ENCODE measurements at regions not wholly inside any gene's neighbourhood (a gene's known extent, or its start where the extent isn't known, plus 50 kb on each side); places are given as distances from the start of the nearest gene placed in this dataset.

DNA sequence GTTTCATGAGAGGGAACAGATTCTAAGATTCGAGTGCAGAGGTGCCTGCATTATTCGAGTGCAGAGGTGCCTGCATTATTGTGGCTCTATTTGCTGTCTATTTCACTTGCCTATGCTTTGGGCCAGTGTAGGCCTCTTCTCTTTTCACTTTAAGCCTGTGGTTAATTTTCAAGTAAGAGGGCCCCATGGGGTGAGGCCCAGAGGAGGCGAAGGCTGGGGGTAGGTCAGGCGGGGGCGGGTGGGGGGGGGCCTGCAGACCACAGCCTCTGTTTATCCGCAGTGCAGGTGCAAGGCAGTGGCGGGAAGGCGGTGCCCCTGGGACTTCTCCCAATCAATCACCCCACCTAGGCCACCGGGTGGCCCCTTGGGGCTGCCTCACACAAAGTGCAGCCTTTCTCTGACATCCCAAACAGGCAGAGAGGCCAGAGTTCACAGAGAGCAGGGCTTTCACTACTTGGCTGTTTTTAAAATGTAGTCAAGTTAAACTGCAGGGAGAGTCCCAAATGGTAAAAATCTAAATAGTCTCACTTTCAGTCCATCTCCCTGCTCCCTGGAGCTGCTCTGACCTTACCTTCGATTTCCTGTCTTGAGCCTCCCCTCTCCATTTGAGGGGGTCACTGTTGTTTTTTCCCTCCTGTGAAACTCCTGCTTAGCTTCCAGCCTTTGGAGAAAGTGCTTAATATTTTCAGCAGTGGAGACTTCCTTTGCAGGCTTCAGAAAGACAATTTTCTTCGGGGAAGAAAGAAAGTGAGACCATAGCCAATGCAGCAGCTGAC lies 249.0 kb downstream of the DLEU7 start:
- H3K4me3 ChIP-seq (ENCODE audit: low read depth in 1 of 2, low read length in 2 of 2) = no peak overlapping the region
- no peaks in the 10 kb centered on the region for H3K36me3 ChIP-seq (ENCODE audit: control insufficient read depth in 1 of 2, insufficient read depth in 2 of 2, low read length in 2 of 2)
- no peaks in the 10 kb centered on the region for H3K27me3 ChIP-seq (ENCODE audit: low read depth, low read length)
- no peak overlapping the region for H3K27ac ChIP-seq (ENCODE audit: low read length)
- H3K9me3 ChIP-seq (ENCODE audit: control insufficient read depth in 1 of 2, low read length in 2 of 2) = no peaks in the 10 kb centered on the region
- H3K4me1 ChIP-seq (ENCODE audit: control insufficient read depth in 1 of 2, insufficient read depth in 2 of 2, low read length in 2 of 2) = no peaks in the 10 kb centered on the region

DNA sequence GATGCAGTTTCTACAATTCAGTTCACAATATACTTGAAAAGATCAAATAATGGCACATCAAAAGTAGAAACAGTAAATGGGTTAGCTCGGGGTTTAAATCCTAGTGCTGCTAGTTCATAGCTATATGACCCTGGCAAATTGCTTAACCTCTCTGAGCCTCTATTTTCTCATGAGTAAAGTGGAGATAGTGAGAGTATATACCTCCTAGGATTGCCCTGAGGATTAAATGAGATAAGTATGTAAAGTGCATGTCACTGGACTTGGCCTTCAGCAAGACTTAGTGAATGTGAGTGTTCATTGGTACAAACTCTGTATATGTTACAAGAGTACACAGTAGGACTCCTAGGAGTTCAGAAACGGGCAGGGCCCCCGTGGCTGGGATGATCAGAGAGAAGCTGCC lies 248.3 kb downstream of the DLEU7 start:
- no peaks in the 10 kb centered on the region for H3K9me3 ChIP-seq (ENCODE audit: control insufficient read depth in 1 of 2, low read length in 2 of 2)
- H3K27me3 ChIP-seq (ENCODE audit: low read depth, low read length) = no peaks in the 10 kb centered on the region
- H3K4me1 ChIP-seq (ENCODE audit: control insufficient read depth in 1 of 2, insufficient read depth in 2 of 2, low read length in 2 of 2) = no peaks in the 10 kb centered on the region
- no peaks in the 10 kb centered on the region for H3K36me3 ChIP-seq (ENCODE audit: control insufficient read depth in 1 of 2, insufficient read depth in 2 of 2, low read length in 2 of 2)
- no peak overlapping the region for H3K27ac ChIP-seq (ENCODE audit: low read length)
- no peak overlapping the region for H3K4me3 ChIP-seq (ENCODE audit: low read depth in 1 of 2, low read length in 2 of 2)

- no peaks in the 10 kb centered on the region for H3K36me3 ChIP-seq (ENCODE audit: control insufficient read depth in 1 of 2, insufficient read depth in 2 of 2, low read length in 2 of 2)
- no peaks in the 10 kb centered on the region for H3K27me3 ChIP-seq (ENCODE audit: low read depth, low read length)
- no peaks in the 10 kb centered on the region for H3K9me3 ChIP-seq (ENCODE audit: control insufficient read depth in 1 of 2, low read length in 2 of 2)
- H3K4me3 ChIP-seq (ENCODE audit: low read depth in 1 of 2, low read length in 2 of 2) = no peak overlapping the region
- H3K27ac ChIP-seq (ENCODE audit: low read length) = no peak overlapping the region
- H3K4me1 ChIP-seq (ENCODE audit: control insufficient read depth in 1 of 2, insufficient read depth in 2 of 2, low read length in 2 of 2) = no peaks in the 10 kb centered on the region
Measured at GRCh38 chr13:50596156-50596555, 247.3 kb downstream of the DLEU7 start.

- H3K27me3 ChIP-seq (ENCODE audit: low read depth, low read length) = no peaks in the 10 kb centered on the region
- H3K36me3 ChIP-seq (ENCODE audit: control insufficient read depth in 1 of 2, insufficient read depth in 2 of 2, low read length in 2 of 2) = no peaks in the 10 kb centered on the region
- H3K27ac ChIP-seq (ENCODE audit: low read length) = no peak overlapping the region
- H3K4me3 ChIP-seq (ENCODE audit: low read depth in 1 of 2, low read length in 2 of 2) = no peak overlapping the region
- no peaks in the 10 kb centered on the region for H3K4me1 ChIP-seq (ENCODE audit: control insufficient read depth in 1 of 2, insufficient read depth in 2 of 2, low read length in 2 of 2)
- no peaks in the 10 kb centered on the region for H3K9me3 ChIP-seq (ENCODE audit: control insufficient read depth in 1 of 2, low read length in 2 of 2)
Measured at GRCh38 chr13:50596776-50597203, 246.7 kb downstream of the DLEU7 start.

GRCh38 chr13:50598338-50598737 lies 245.2 kb downstream of the DLEU7 start:
- no peaks in the 10 kb centered on the region for H3K9me3 ChIP-seq (ENCODE audit: control insufficient read depth in 1 of 2, low read length in 2 of 2)
- H3K27me3 ChIP-seq (ENCODE audit: low read depth, low read length) = no peaks in the 10 kb centered on the region
- H3K36me3 ChIP-seq (ENCODE audit: control insufficient read depth in 1 of 2, insufficient read depth in 2 of 2, low read length in 2 of 2) = no peaks in the 10 kb centered on the region
- H3K27ac ChIP-seq (ENCODE audit: low read length) = no peak overlapping the region
- no peaks in the 10 kb centered on the region for H3K4me1 ChIP-seq (ENCODE audit: control insufficient read depth in 1 of 2, insufficient read depth in 2 of 2, low read length in 2 of 2)
- no peak overlapping the region for H3K4me3 ChIP-seq (ENCODE audit: low read depth in 1 of 2, low read length in 2 of 2)

DNA sequence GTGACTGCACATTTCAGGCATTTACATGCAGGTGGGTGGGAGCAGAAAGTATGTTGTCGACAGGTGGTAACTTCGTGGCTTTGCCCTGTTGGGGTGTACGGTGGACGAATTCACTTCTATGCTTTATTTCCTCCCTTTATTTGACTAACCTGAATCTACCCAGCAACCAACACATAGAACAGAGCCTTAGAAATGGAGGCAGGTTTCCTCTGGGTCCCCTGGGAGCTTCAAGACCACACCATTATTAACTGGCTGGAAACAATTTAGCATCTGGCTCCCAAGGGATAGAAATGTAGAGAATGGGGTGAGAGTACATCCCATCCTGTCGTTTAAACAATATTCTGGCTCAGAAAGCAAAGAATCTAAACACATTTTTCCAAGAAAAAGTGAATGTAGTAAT lies 244.4 kb downstream of the DLEU7 start:
- Histone ChIP-seq H3K27ac (ENCODE audit: low read length) (no peak overlapping the region), H3K4me3 (ENCODE audit: low read depth in 1 of 2, low read length in 2 of 2) (no peak overlapping the region), H3K9me3 (ENCODE audit: control insufficient read depth in 1 of 2, low read length in 2 of 2) (no peaks in the 10 kb centered on the region), H3K36me3 (ENCODE audit: control insufficient read depth in 1 of 2, insufficient read depth in 2 of 2, low read length in 2 of 2) (no peaks in the 10 kb centered on the region), H3K4me1 (ENCODE audit: control insufficient read depth in 1 of 2, insufficient read depth in 2 of 2, low read length in 2 of 2) (no peaks in the 10 kb centered on the region), H3K27me3 (ENCODE audit: low read depth, low read length) (no peaks in the 10 kb centered on the region)

DNA sequence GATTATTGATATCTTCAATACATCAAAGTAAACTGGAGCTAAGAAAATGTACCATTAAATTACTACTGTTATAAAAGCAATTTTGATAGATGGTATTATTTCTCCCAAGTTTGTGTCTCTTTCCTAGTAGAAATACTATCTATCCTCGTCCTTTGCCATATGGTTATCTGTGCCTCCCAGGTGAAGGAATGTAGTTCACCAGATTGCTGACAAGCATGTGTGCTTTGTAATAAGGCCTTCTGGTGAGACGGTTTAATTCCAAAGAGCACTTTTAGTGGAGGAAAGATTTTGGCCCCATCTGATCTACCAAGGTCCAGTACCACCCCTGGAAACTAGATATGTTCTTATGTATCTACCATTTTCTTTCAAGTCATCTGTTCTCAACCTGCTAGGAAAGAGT lies 243.6 kb downstream of the DLEU7 start:
- no peaks in the 10 kb centered on the region for H3K36me3 ChIP-seq (ENCODE audit: control insufficient read depth in 1 of 2, insufficient read depth in 2 of 2, low read length in 2 of 2)
- no peaks in the 10 kb centered on the region for H3K9me3 ChIP-seq (ENCODE audit: control insufficient read depth in 1 of 2, low read length in 2 of 2)
- no peak overlapping the region for H3K27ac ChIP-seq (ENCODE audit: low read length)
- H3K27me3 ChIP-seq (ENCODE audit: low read depth, low read length) = no peaks in the 10 kb centered on the region
- no peak overlapping the region for H3K4me3 ChIP-seq (ENCODE audit: low read depth in 1 of 2, low read length in 2 of 2)
- H3K4me1 ChIP-seq (ENCODE audit: control insufficient read depth in 1 of 2, insufficient read depth in 2 of 2, low read length in 2 of 2) = no peaks in the 10 kb centered on the region

DNA sequence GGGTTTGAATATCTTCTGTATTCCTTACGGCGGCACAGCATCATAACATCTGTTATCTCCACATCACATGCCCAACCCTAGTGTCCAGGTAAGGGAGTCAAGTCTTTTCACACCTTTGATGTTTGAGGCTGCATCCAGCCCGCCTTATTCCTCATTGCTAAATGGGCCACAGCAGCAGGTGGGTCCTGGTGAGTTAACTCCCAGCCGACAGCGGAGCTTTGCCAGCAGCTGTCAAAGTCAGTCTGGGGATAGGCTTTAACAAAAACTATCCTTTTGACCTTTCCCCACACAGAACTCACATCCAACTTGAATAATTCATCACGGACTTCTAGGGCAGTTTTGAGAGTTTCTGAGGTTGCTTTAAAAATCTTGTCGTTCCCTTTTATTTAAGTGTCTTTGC lies 235.1 kb downstream of the DLEU7 start:
- H3K36me3 ChIP-seq (ENCODE audit: control insufficient read depth in 1 of 2, insufficient read depth in 2 of 2, low read length in 2 of 2) = no peaks in the 10 kb centered on the region
- no peak overlapping the region for H3K27ac ChIP-seq (ENCODE audit: low read length)
- H3K4me3 ChIP-seq (ENCODE audit: low read depth in 1 of 2, low read length in 2 of 2) = no peak overlapping the region
- H3K9me3 ChIP-seq (ENCODE audit: control insufficient read depth in 1 of 2, low read length in 2 of 2) = no peaks in the 10 kb centered on the region
- H3K27me3 ChIP-seq (ENCODE audit: low read depth, low read length) = no peaks in the 10 kb centered on the region
- H3K4me1 ChIP-seq (ENCODE audit: control insufficient read depth in 1 of 2, insufficient read depth in 2 of 2, low read length in 2 of 2) = no peaks in the 10 kb centered on the region

GRCh38 chr13:50609011-50609410 lies 234.5 kb downstream of the DLEU7 start:
- Histone ChIP-seq H3K27ac (ENCODE audit: low read length) (no peak overlapping the region), H3K4me1 (ENCODE audit: control insufficient read depth in 1 of 2, insufficient read depth in 2 of 2, low read length in 2 of 2) (no peaks in the 10 kb centered on the region), H3K36me3 (ENCODE audit: control insufficient read depth in 1 of 2, insufficient read depth in 2 of 2, low read length in 2 of 2) (no peaks in the 10 kb centered on the region), H3K9me3 (ENCODE audit: control insufficient read depth in 1 of 2, low read length in 2 of 2) (no peaks in the 10 kb centered on the region), H3K27me3 (ENCODE audit: low read depth, low read length) (no peaks in the 10 kb centered on the region), H3K4me3 (ENCODE audit: low read depth in 1 of 2, low read length in 2 of 2) (no peak overlapping the region)

DNA sequence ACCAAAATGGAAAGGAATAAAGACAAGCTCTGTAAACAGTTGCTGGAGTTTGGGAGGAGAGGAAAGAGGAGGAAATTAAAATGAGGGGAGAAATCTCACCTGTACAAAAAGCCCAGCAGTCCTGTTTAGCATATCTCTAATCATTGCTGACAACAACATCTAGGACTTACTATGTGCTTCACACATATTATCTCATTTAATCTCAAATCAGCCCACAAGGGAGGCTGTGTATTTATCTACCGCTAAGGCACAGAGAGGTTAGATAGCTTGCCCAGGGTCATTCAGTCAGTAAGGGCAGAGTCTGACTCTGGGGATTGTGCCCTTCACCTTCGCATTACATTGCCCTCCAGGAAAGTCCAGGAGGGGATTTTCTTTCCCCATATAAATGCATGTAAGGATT lies 233.3 kb downstream of the DLEU7 start:
- no peaks in the 10 kb centered on the region for H3K4me1 ChIP-seq (ENCODE audit: control insufficient read depth in 1 of 2, insufficient read depth in 2 of 2, low read length in 2 of 2)
- H3K4me3 ChIP-seq (ENCODE audit: low read depth in 1 of 2, low read length in 2 of 2) = no peak overlapping the region
- no peak overlapping the region for H3K27ac ChIP-seq (ENCODE audit: low read length)
- no peaks in the 10 kb centered on the region for H3K27me3 ChIP-seq (ENCODE audit: low read depth, low read length)
- no peaks in the 10 kb centered on the region for H3K36me3 ChIP-seq (ENCODE audit: control insufficient read depth in 1 of 2, insufficient read depth in 2 of 2, low read length in 2 of 2)
- no peaks in the 10 kb centered on the region for H3K9me3 ChIP-seq (ENCODE audit: control insufficient read depth in 1 of 2, low read length in 2 of 2)

- H3K9me3 ChIP-seq (ENCODE audit: control insufficient read depth in 1 of 2, low read length in 2 of 2) = no peaks in the 10 kb centered on the region
- H3K36me3 ChIP-seq (ENCODE audit: control insufficient read depth in 1 of 2, insufficient read depth in 2 of 2, low read length in 2 of 2) = no peaks in the 10 kb centered on the region
- H3K27me3 ChIP-seq (ENCODE audit: low read depth, low read length) = no peaks in the 10 kb centered on the region
- no peak overlapping the region for H3K4me3 ChIP-seq (ENCODE audit: low read depth in 1 of 2, low read length in 2 of 2)
- H3K27ac ChIP-seq (ENCODE audit: low read length) = no peak overlapping the region
- no peaks in the 10 kb centered on the region for H3K4me1 ChIP-seq (ENCODE audit: control insufficient read depth in 1 of 2, insufficient read depth in 2 of 2, low read length in 2 of 2)
Measured at GRCh38 chr13:50611117-50611781, 232.2 kb downstream of the DLEU7 start.

DNA sequence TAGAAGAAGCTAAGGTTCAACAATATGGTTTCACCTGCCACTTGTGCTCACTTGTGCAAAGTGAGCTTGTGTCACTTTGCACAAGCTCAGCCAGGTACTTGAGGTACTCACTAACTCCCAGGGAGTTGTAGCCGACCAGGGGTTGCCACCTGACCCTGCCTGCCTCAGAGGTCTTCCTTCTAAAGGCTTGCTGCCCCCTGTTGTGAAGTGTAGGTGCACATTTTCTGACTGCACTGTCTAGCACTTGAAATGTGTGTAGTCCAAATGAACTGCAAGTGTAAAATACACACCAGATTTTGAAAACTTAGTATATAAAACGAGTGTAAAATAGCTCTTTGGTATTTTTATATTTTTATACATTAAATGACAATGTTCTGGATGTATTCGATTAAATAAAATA lies 230.8 kb downstream of the DLEU7 start:
- no peaks in the 10 kb centered on the region for H3K27me3 ChIP-seq (ENCODE audit: low read depth, low read length)
- H3K9me3 ChIP-seq (ENCODE audit: control insufficient read depth in 1 of 2, low read length in 2 of 2) = no peaks in the 10 kb centered on the region
- no peaks in the 10 kb centered on the region for H3K36me3 ChIP-seq (ENCODE audit: control insufficient read depth in 1 of 2, insufficient read depth in 2 of 2, low read length in 2 of 2)
- H3K4me1 ChIP-seq (ENCODE audit: control insufficient read depth in 1 of 2, insufficient read depth in 2 of 2, low read length in 2 of 2) = no peaks in the 10 kb centered on the region
- no peak overlapping the region for H3K27ac ChIP-seq (ENCODE audit: low read length)
- H3K4me3 ChIP-seq (ENCODE audit: low read depth in 1 of 2, low read length in 2 of 2) = no peak overlapping the region

Measured in muscle layer of duodenum (tissue), 2 donors.